ENCODE measurements at regions not wholly inside any gene's neighbourhood (a gene's known extent, or its start where the extent isn't known, plus 50 kb on each side); places are given as distances from the start of the nearest gene placed in this dataset.

GRCh38 chr5:125222597-125223240 lies 476.3 kb upstream of the ZNF608 start:
- ATAC-seq (ENCODE audit: low read depth in 2 of 2) (no peak), DNase-seq (no peak)
- Histone ChIP-seq H3K36me3 (ENCODE audit: control insufficient read depth, insufficient read depth, low read length) (no peaks in the 10 kb centered on the region), H3K4me1 (ENCODE audit: control insufficient read depth, insufficient read depth, low read length, poor library complexity, severe bottlenecking) (no peaks in the 10 kb centered on the region), H3K4me3 (ENCODE audit: low read depth, low read length) (no peak overlapping the region), H3K9me3 (ENCODE audit: control insufficient read depth in 2 of 2, low read length in 2 of 2) (no peaks in the 10 kb centered on the region), H3K27me3 (ENCODE audit: control insufficient read depth, insufficient read depth, low read length) (no peaks in the 10 kb centered on the region), H3K27ac (ENCODE audit: insufficient read depth, low read length, poor library complexity, severe bottlenecking) (no peak overlapping the region)
- H3K9me3 Mint-ChIP-seq: peaks cover 0 to 18% (median 3%) of the 10 kb centered on the region in 7 donors
- H3K27ac Mint-ChIP-seq: no peak overlapping the region
- no peaks in the 10 kb centered on the region for H3K27me3 Mint-ChIP-seq
- H3K4me3 Mint-ChIP-seq: no peak overlapping the region
- H3K36me3 Mint-ChIP-seq: no peaks in the 10 kb centered on the region
- no peaks in the 10 kb centered on the region for H3K4me1 Mint-ChIP-seq

GRCh38 chr5:125225424-125225823 lies 479.0 kb upstream of the ZNF608 start:
- H3K27me3 Mint-ChIP-seq: no peaks in the 10 kb centered on the region
- no peak for ATAC-seq (ENCODE audit: low read depth in 2 of 2)
- Histone ChIP-seq H3K36me3 (ENCODE audit: control insufficient read depth, insufficient read depth, low read length) (no peaks in the 10 kb centered on the region), H3K9me3 (ENCODE audit: control insufficient read depth in 2 of 2, low read length in 2 of 2) (no peaks in the 10 kb centered on the region), H3K4me3 (ENCODE audit: low read depth, low read length) (no peak overlapping the region), H3K27me3 (ENCODE audit: control insufficient read depth, insufficient read depth, low read length) (no peaks in the 10 kb centered on the region), H3K27ac (ENCODE audit: insufficient read depth, low read length, poor library complexity, severe bottlenecking) (no peak overlapping the region), H3K4me1 (ENCODE audit: control insufficient read depth, insufficient read depth, low read length, poor library complexity, severe bottlenecking) (no peaks in the 10 kb centered on the region)
- DNase-seq: no peak
- H3K27ac Mint-ChIP-seq: peak overlapping the region in 1 of 3 donors; percentile 56
- no peaks in the 10 kb centered on the region for H3K4me1 Mint-ChIP-seq
- H3K36me3 Mint-ChIP-seq: no peaks in the 10 kb centered on the region
- peaks cover 0 to 14% (median 1%) of the 10 kb centered on the region in 7 donors for H3K9me3 Mint-ChIP-seq
- no peak overlapping the region for H3K4me3 Mint-ChIP-seq

- ATAC-seq (ENCODE audit: low read depth in 2 of 2): no peak
- no peaks in the 10 kb centered on the region for H3K27me3 ChIP-seq (ENCODE audit: control insufficient read depth, insufficient read depth, low read length)
These were observed 480.4 kb upstream of the ZNF608 start for GRCh38 chr5:125226825-125227224.

GRCh38 chr5:125227333-125228095 lies 481.1 kb upstream of the ZNF608 start:
- H3K4me1 Mint-ChIP-seq: no peaks in the 10 kb centered on the region
- no peak for ATAC-seq (ENCODE audit: low read depth in 2 of 2)
- Histone ChIP-seq H3K27me3 (ENCODE audit: control insufficient read depth, insufficient read depth, low read length) (no peaks in the 10 kb centered on the region), H3K36me3 (ENCODE audit: control insufficient read depth, insufficient read depth, low read length) (no peaks in the 10 kb centered on the region), H3K9me3 (ENCODE audit: control insufficient read depth in 2 of 2, low read length in 2 of 2) (no peaks in the 10 kb centered on the region), H3K27ac (ENCODE audit: insufficient read depth, low read length, poor library complexity, severe bottlenecking) (no peak overlapping the region), H3K4me3 (ENCODE audit: low read depth, low read length) (no peak overlapping the region), H3K4me1 (ENCODE audit: control insufficient read depth, insufficient read depth, low read length, poor library complexity, severe bottlenecking) (no peaks in the 10 kb centered on the region)
- no peak overlapping the region for H3K27ac Mint-ChIP-seq
- no peaks in the 10 kb centered on the region for H3K36me3 Mint-ChIP-seq
- H3K4me3 Mint-ChIP-seq: no peak overlapping the region
- no peak for DNase-seq
- H3K9me3 Mint-ChIP-seq: peaks cover 0 to 13% (median 3%) of the 10 kb centered on the region in 7 donors
- no peaks in the 10 kb centered on the region for H3K27me3 Mint-ChIP-seq

More at GRCh38 chr5:125226825-125227224, 480.4 kb upstream of the ZNF608 start:
- Histone ChIP-seq H3K36me3 (ENCODE audit: control insufficient read depth, insufficient read depth, low read length) (no peaks in the 10 kb centered on the region), H3K9me3 (ENCODE audit: control insufficient read depth in 2 of 2, low read length in 2 of 2) (no peaks in the 10 kb centered on the region), H3K4me1 (ENCODE audit: control insufficient read depth, insufficient read depth, low read length, poor library complexity, severe bottlenecking) (no peaks in the 10 kb centered on the region), H3K27ac (ENCODE audit: insufficient read depth, low read length, poor library complexity, severe bottlenecking) (no peak overlapping the region), H3K4me3 (ENCODE audit: low read depth, low read length) (no peak overlapping the region)
- Mint-ChIP-seq H3K9me3 (peaks cover 0 to 14% (median 3%) of the 10 kb centered on the region in 7 donors), H3K27me3 (no peaks in the 10 kb centered on the region), H3K4me1 (no peaks in the 10 kb centered on the region), H3K27ac (no peak overlapping the region), H3K4me3 (no peak overlapping the region), H3K36me3 (no peaks in the 10 kb centered on the region)
- no peak for DNase-seq

GRCh38 chr5:125228363-125229070 lies 482.1 kb upstream of the ZNF608 start:
- Histone ChIP-seq H3K27me3 (ENCODE audit: control insufficient read depth, insufficient read depth, low read length) (no peaks in the 10 kb centered on the region), H3K4me1 (ENCODE audit: control insufficient read depth, insufficient read depth, low read length, poor library complexity, severe bottlenecking) (no peaks in the 10 kb centered on the region), H3K27ac (ENCODE audit: insufficient read depth, low read length, poor library complexity, severe bottlenecking) (no peak overlapping the region), H3K4me3 (ENCODE audit: low read depth, low read length) (no peak overlapping the region), H3K36me3 (ENCODE audit: control insufficient read depth, insufficient read depth, low read length) (no peaks in the 10 kb centered on the region), H3K9me3 (ENCODE audit: control insufficient read depth in 2 of 2, low read length in 2 of 2) (no peaks in the 10 kb centered on the region)
- H3K4me3 Mint-ChIP-seq: no peak overlapping the region
- H3K36me3 Mint-ChIP-seq: no peaks in the 10 kb centered on the region
- H3K4me1 Mint-ChIP-seq: no peaks in the 10 kb centered on the region
- peaks cover 0 to 13% (median 3%) of the 10 kb centered on the region in 7 donors for H3K9me3 Mint-ChIP-seq
- DNase-seq (no peak), ATAC-seq (ENCODE audit: low read depth in 2 of 2) (no peak)
- no peaks in the 10 kb centered on the region for H3K27me3 Mint-ChIP-seq
- H3K27ac Mint-ChIP-seq: no peak overlapping the region

GRCh38 chr5:125229556-125229955 lies 483.1 kb upstream of the ZNF608 start:
- Mint-ChIP-seq H3K4me1 (no peaks in the 10 kb centered on the region), H3K4me3 (no peak overlapping the region), H3K27ac (no peak overlapping the region), H3K9me3 (peaks cover 0 to 13% (median 3%) of the 10 kb centered on the region in 7 donors), H3K27me3 (no peaks in the 10 kb centered on the region), H3K36me3 (no peaks in the 10 kb centered on the region)
- Histone ChIP-seq H3K9me3 (ENCODE audit: control insufficient read depth in 2 of 2, low read length in 2 of 2) (no peaks in the 10 kb centered on the region), H3K27ac (ENCODE audit: insufficient read depth, low read length, poor library complexity, severe bottlenecking) (no peak overlapping the region), H3K27me3 (ENCODE audit: control insufficient read depth, insufficient read depth, low read length) (no peaks in the 10 kb centered on the region), H3K4me1 (ENCODE audit: control insufficient read depth, insufficient read depth, low read length, poor library complexity, severe bottlenecking) (no peaks in the 10 kb centered on the region), H3K4me3 (ENCODE audit: low read depth, low read length) (no peak overlapping the region), H3K36me3 (ENCODE audit: control insufficient read depth, insufficient read depth, low read length) (no peaks in the 10 kb centered on the region)
- no peak for ATAC-seq (ENCODE audit: low read depth in 2 of 2)
- DNase-seq: no peak

- Mint-ChIP-seq H3K36me3 (no peaks in the 10 kb centered on the region), H3K9me3 (peaks cover 0 to 12% (median 3%) of the 10 kb centered on the region in 7 donors), H3K4me1 (no peaks in the 10 kb centered on the region), H3K27me3 (no peaks in the 10 kb centered on the region), H3K27ac (peak overlapping the region in 1 of 3 donors; percentile 86), H3K4me3 (no peak overlapping the region)
- Histone ChIP-seq H3K9me3 (ENCODE audit: control insufficient read depth in 2 of 2, low read length in 2 of 2) (no peaks in the 10 kb centered on the region), H3K27me3 (ENCODE audit: control insufficient read depth, insufficient read depth, low read length) (no peaks in the 10 kb centered on the region), H3K27ac (ENCODE audit: insufficient read depth, low read length, poor library complexity, severe bottlenecking) (no peak overlapping the region), H3K36me3 (ENCODE audit: control insufficient read depth, insufficient read depth, low read length) (no peaks in the 10 kb centered on the region), H3K4me3 (ENCODE audit: low read depth, low read length) (no peak overlapping the region), H3K4me1 (ENCODE audit: control insufficient read depth, insufficient read depth, low read length, poor library complexity, severe bottlenecking) (no peaks in the 10 kb centered on the region)
- ATAC-seq (ENCODE audit: low read depth in 2 of 2) (no peak), DNase-seq (no peak)
These were observed 486.4 kb upstream of the ZNF608 start for GRCh38 chr5:125232779-125233230.
